Endothelial cell (in vitro differentiated cells): ENCODE measurements at regions not wholly inside any gene's neighbourhood (a gene's known extent, or its start where the extent isn't known, plus 50 kb on each side); places are given as distances from the start of the nearest gene placed in this dataset.

Experiments
- DNase-seq: peaks from one replicate; pipeline ENCODE4 v3.0.0; 2021; ENCODE audit warnings: low spot score
- H3K27ac Mint-ChIP-seq: one replicate; pipeline ENCODE4 v1.8.0; 2021; ENCODE audit warnings: mixed read lengths, inconsistent platforms; ENCODE audit not compliant: unreplicated experiment
- H3K27me3 Mint-ChIP-seq: one replicate; pipeline ENCODE4 v1.8.0; 2021; ENCODE audit warnings: mild to moderate bottlenecking, moderate library complexity, mixed read lengths, inconsistent platforms; ENCODE audit not compliant: unreplicated experiment
- H3K36me3 Mint-ChIP-seq: one replicate; pipeline ENCODE4 v1.8.0; 2021; ENCODE audit warnings: mild to moderate bottlenecking, low read depth, mixed read lengths, inconsistent platforms; ENCODE audit not compliant: unreplicated experiment
- H3K4me1 Mint-ChIP-seq: one replicate; pipeline ENCODE4 v1.8.0; 2021; ENCODE audit warnings: mild to moderate bottlenecking, mixed read lengths, inconsistent platforms; ENCODE audit not compliant: unreplicated experiment
- H3K4me3 Mint-ChIP-seq: one replicate; pipeline ENCODE4 v1.8.0; 2021; ENCODE audit warnings: mild to moderate bottlenecking, mixed read lengths, inconsistent platforms; ENCODE audit not compliant: unreplicated experiment
- H3K9me3 Mint-ChIP-seq: one replicate; pipeline ENCODE4 v1.8.0; 2021; ENCODE audit warnings: mixed read lengths, inconsistent platforms; ENCODE audit not compliant: unreplicated experiment
- CTCF ChIP-seq: fragments of 200-600 bp; sonication (generic); IDR thresholded peaks from one replicate; pipeline ENCODE4 v1.5.0; 2021; ENCODE audit warnings: antibody characterized with exemption; ENCODE audit not compliant: unreplicated experiment

- TF ChIP-seq CTCF = no peak
- Mint-ChIP-seq H3K4me1 (peaks cover 5% of the 10 kb centered on the region), H3K36me3 (peaks cover 12% of the 10 kb centered on the region), H3K4me3 (no peak overlapping the region), H3K9me3 (no peaks in the 10 kb centered on the region), H3K27ac (no peak overlapping the region), H3K27me3 (peaks cover 2% of the 10 kb centered on the region)
- no peak for DNase-seq
These were observed 171.0 kb downstream of the RPLP1 start for GRCh38 chr15:69623392-69624154.

- DNase-seq = no peak
- H3K36me3 Mint-ChIP-seq = peaks cover 12% of the 10 kb centered on the region
- no peak overlapping the region for H3K4me3 Mint-ChIP-seq
- no peaks in the 10 kb centered on the region for H3K9me3 Mint-ChIP-seq
- H3K4me1 Mint-ChIP-seq = no peaks in the 10 kb centered on the region
- no peak overlapping the region for H3K27ac Mint-ChIP-seq
- no peak for TF ChIP-seq CTCF
- peaks cover 3% of the 10 kb centered on the region for H3K27me3 Mint-ChIP-seq
These were observed 171.5 kb downstream of the RPLP1 start for GRCh38 chr15:69624155-69624520.

- Mint-ChIP-seq H3K27ac (no peak overlapping the region), H3K36me3 (peaks cover 12% of the 10 kb centered on the region), H3K4me3 (no peak overlapping the region), H3K9me3 (no peaks in the 10 kb centered on the region), H3K4me1 (no peaks in the 10 kb centered on the region), H3K27me3 (peaks cover 3% of the 10 kb centered on the region)
- no peak for TF ChIP-seq CTCF
- no peak for DNase-seq
These were observed 172.2 kb downstream of the RPLP1 start for GRCh38 chr15:69624816-69625215.

GRCh38 chr15:69625328-69625727 is 172.7 kb downstream of the RPLP1 start:
- Mint-ChIP-seq H3K27ac (no peak overlapping the region), H3K4me1 (no peaks in the 10 kb centered on the region), H3K27me3 (peaks cover 3% of the 10 kb centered on the region), H3K9me3 (no peaks in the 10 kb centered on the region), H3K4me3 (no peak overlapping the region), H3K36me3 (peaks cover 12% of the 10 kb centered on the region)
- TF ChIP-seq CTCF = no peak
- DNase-seq = no peak

- Mint-ChIP-seq H3K4me3 (no peak overlapping the region), H3K36me3 (peaks cover 15% of the 10 kb centered on the region), H3K4me1 (peaks cover 7% of the 10 kb centered on the region), H3K9me3 (no peaks in the 10 kb centered on the region), H3K27ac (no peak overlapping the region), H3K27me3 (peaks cover 6% of the 10 kb centered on the region)
- TF ChIP-seq CTCF = no peak
- DNase-seq = no peak
These were observed 173.8 kb downstream of the RPLP1 start for GRCh38 chr15:69626095-69627066.
